ENCODE measurements at regions not wholly inside any gene's neighbourhood (a gene's known extent, or its start where the extent isn't known, plus 50 kb on each side); places are given as distances from the start of the nearest gene placed in this dataset.

- TF ChIP-seq RBBP5 (IDR thresholded peaks at IDR 0.05; ENCODE audit: borderline replicate concordance, low read depth, low read length), result no peak
- TF ChIP-seq POU5F1 (IDR thresholded peaks at IDR 0.05; ENCODE audit: low read depth, low read length), result no peak
- no peak for TF ChIP-seq E2F6 (IDR thresholded peaks at IDR 0.05)
- TF ChIP-seq BRCA1 (IDR thresholded peaks at IDR 0.05; ENCODE audit: low read depth, low read length), result no peak
- no peak for TF ChIP-seq GTF2F1 (IDR thresholded peaks at IDR 0.05; ENCODE audit: borderline replicate concordance, low read depth, low read length)
- TF ChIP-seq CBX5 (IDR thresholded peaks at IDR 0.05; ENCODE audit: low read depth, low read length), result no peak
These were observed 62.8 kb upstream of the GCSH start (continued) for GRCh38 chr16:81158964-81159363.

Measured in H1 (cell line).